ENCODE measurements at regions not wholly inside any gene's neighbourhood (a gene's known extent, or its start where the extent isn't known, plus 50 kb on each side); places are given as distances from the start of the nearest gene placed in this dataset.

GRCh38 chr9:4921449-4921848 lies 63.6 kb upstream of the JAK2 start:
- DNase-seq, result no peak

GRCh38 chr9:4922101-4922500 lies 63.0 kb upstream of the JAK2 start:
- no peak for DNase-seq

- no peak for DNase-seq
These were observed 62.3 kb upstream of the JAK2 start for GRCh38 chr9:4922730-4923129.

DNA sequence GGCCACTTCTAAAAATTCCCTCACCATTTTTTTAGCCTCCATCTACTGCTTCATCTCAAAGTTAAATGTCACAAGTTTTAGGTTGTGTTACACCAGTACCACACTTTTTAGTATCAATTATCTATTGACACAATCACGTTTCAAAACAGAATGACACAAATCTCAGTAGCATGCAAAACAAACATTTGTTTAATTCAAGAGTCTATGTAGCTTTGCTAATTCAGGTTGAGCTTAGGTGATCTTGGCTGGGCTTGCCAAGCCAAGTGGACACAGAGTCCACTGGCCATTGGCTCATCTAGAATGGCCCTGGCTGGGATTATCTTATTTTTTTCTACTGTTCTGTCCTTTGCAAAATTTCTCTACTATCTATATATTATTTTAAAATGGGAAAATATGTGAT lies 61.9 kb upstream of the JAK2 start:
- no peak for DNase-seq

DNA sequence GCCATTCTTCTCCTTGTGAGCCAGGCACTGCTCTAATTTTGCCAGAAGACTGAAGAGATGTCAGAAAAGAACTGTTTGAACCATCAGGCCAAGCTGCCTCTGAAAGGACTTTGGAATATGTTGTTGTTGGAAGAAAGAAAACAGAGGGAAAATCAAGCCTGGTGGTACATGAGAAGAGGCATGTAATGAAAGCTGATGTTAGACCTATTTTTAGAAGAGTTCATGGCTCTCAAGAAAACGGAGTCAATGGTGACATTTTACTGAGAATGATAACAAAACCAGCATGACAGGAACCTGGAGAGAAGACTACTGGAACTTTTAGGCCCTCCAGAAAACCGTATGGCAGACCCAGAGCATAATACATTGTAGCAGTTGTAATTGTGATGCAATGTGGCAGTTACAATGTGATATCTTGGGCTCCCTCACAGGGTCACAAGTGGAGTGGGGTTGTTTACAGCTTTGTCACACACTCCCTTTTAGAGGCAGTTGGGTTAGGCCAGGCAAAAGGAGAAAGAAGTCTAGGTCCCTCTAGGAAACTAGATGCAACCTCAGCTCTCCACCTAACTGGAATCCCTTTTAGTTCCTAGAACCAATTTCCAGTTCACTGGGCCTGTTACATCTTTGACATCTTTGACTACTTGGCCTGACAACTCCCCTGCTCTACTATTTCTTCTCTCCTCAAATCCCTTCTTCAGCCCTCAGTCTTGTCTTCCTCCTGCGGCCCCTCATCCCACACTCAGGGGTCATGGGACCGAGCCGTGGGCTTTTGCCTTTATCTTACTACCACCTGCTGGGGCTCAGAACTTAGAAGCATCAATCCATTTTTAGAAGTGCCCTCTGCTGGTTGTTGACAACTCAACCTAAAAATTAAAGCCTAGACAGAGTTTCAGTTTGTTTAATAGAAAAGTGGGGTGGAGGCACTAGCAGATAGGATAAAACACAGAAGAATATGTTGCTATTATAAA lies 61.2 kb upstream of the JAK2 start:
- no peak for DNase-seq

DNA sequence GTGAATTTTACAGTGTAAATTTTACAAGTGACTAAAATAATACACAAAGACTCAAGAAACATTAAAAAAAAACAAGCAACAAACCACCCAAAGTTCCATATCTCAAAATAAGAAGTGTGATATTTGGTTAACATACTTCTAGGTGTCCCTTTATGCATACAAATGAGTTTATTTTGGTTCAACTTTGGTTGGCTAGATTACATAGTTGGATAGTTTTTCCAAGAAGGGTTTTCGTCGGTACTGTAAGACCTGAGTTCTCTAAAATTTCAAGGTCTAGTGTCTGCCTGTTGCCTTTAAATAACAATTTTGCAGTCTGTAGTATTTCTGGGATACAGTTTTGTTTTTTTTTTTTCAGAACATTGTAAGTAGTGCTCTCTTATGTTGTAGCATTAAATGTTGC lies 58.8 kb upstream of the JAK2 start:
- no peak for DNase-seq

DNA sequence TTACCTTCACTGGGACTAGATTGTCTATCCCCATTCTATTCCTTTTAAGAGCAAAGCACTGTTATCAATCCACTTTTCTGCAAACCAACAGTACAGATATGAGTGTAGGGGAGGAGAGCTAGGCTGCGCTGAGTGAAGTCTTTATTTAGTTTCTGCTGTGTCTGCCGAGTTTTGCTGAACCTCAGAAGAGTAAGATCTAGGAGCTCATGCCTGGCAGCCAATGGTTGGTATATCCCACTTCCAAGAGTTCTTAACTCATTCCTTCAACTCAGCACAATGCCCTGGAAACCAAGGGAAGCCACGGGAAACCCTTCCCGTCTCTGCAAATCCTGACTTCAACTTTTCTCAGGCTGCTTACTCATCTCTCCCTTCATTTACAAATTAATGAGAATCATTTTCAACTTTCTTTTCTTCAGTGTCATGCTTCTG lies 58.0 kb upstream of the JAK2 start:
- peak in 1 of 14 donors; percentile 16 for DNase-seq

- DNase-seq, result no peak
These were observed 57.4 kb upstream of the JAK2 start for GRCh38 chr9:4927701-4928100.

GRCh38 chr9:4929917-4930316 lies 55.2 kb upstream of the JAK2 start:
- no peak for DNase-seq

DNA sequence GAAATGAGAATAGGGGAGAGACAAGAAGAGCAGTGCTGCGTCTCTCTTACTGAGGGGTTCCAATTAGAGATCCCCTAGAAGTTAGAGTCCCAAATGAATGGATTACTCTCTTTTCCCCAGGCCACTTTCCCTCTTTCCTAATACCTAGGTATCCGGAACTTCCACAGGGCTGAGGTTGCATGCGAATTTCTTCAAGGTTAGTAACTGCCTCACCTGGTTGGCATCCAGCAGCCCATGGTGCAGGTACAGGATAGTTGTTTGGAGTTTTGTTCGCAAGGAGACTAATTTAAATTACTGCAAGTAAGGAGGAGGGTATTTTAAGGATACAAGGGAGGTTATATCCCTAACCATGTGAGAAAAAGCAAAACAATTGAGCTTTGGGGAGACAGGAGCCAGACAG lies 52.4 kb upstream of the JAK2 start:
- DNase-seq, result no peak

DNA sequence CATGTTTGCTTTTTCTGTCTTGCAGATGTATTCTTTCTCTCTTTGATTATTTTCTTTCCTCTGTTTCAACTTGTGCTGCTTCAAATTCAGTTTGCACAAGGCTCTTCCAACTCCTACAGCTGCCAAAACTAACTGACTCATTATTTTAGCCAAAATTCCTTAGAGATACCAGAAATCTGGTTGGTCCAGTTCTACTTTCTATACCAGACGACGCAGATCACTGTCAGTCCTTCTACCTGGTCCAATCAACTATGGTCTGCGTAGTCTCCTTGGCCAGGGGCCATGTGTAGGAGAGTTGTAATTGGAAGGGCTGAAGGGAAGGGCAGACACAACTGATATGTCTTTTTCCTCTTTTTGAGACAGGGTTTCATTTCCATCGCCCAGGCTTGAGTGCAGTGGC lies 51.9 kb upstream of the JAK2 start:
- no peak for DNase-seq

GRCh38 chr9:4933861-4934260 lies 51.2 kb upstream of the JAK2 start:
- DNase-seq, result no peak

DNA sequence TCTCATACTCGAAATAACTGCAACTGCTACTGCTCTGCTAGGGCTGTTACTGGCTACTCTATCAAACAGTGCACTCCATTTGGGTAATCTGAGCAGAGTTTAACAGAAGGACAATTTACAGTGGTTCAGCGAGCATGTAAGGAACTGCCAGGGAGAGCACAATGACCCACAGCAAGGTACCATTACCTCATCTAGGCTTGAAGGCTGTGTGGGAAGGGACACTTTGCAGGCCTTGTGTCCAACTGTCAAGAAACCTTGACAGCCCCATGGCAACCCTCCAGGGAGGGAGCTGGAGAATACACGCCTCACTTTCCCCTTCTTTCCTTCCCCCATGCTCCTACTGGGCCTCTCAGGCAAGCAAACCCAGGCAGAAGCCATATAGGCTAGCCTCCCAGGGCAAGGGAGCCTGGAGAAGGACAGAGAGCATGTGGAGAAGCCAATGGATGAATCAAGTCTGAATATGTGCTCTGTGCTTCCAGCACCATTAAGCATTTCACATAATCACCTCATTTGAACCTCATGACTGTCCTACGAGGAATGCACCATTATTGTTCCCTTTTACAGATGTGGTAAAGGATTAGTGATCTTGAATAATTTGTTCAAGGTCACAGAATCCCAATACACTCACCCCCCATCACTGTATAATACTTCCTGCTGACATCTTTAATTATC lies 49.9 kb upstream of the JAK2 start:
- no peak for DNase-seq

All from C1 segment of cervical spinal cord (tissue), 14 donors.